HepG2 (cell line): ENCODE measurements at regions not wholly inside any gene's neighbourhood (a gene's known extent, or its start where the extent isn't known, plus 50 kb on each side); places are given as distances from the start of the nearest gene placed in this dataset.

Source experiments
- ATAC-seq: fragments of 200-7000 bp; cut with Tn5 transposase; 3 replicates; pipeline ENCODE4 v1.9.1; 2020; ENCODE audit warnings: mild to moderate bottlenecking, moderate library complexity
- BruUV-seq: library from RNA; stranded (reverse); fragments of 400-500 nt; replicated peaks from 2 replicates; lab custom pipeline; 2021; lab: Mats Ljungman, UMichigan
- CTCF ChIA-PET: fragments of 300-600 bp; formaldehyde crosslinking; extraction: SDS; loops from one replicate; lab custom pipeline; 2021; ENCODE audit warnings: low total read pairs, inconsistent platforms, low intra/inter-chr PET ratio; lab: Yijun Ruan, JAX
- POLR2A ChIA-PET: fragments of 350-600 bp; sonication (Branson Sonifier 250); formaldehyde crosslinking; loops from one replicate; lab custom pipeline; 2020; ENCODE audit warnings: antibody characterized with exemption, inconsistent platforms; lab: Yijun Ruan, JAX
- DNase-seq: peaks from one replicate; pipeline ENCODE4 v3.0.0-alpha.2; 2015; ENCODE audit warnings: low spot score
- FAIRE-seq: peaks from 3 replicates; lab custom pipeline; 2011; peaks lifted over from hg19 to GRCh38; lab: Jason Lieb, UNC
- H2AFZ ChIP-seq: one replicate; pipeline ENCODE4 v1.6.1; 2011; ENCODE audit warnings: low read length, inconsistent platforms
- H3K27ac ChIP-seq: fragments of 300-600 bp; 3 replicates; pipeline ENCODE4 v1.8.0; 2011; ENCODE audit warnings: mixed run types, mild to moderate bottlenecking, mixed read lengths, low read length, inconsistent platforms; ENCODE audit not compliant: insufficient read depth; ENCODE audit errors: extremely low read length
- H3K27me3 ChIP-seq, 2 experiments: fragments of 200-600 bp in 1 of 2; 2 replicates in 1 of 2; 3 replicates in 1 of 2; pipeline versions ENCODE4 v1.6.0 to v1.8.0; 2011; ENCODE audit warnings: low read length in 2 of 2, mild to moderate bottlenecking in 2 of 2, moderate library complexity in 2 of 2, inconsistent platforms in 1 of 2; ENCODE audit not compliant: insufficient read depth in 2 of 2, control insufficient read depth in 1 of 2
- H3K36me3 ChIP-seq, 2 experiments: fragments of 200-600 bp in 1 of 2; replicated peaks in 1 of 2; 2 replicates in 1 of 2; 3 replicates in 1 of 2; pipeline versions ENCODE4 v1.5.1 to v1.8.0; 2011; ENCODE audit warnings: low read length in 2 of 2, inconsistent platforms in 1 of 2; ENCODE audit not compliant: insufficient read depth in 2 of 2, control insufficient read depth in 1 of 2
- H3K4me1 ChIP-seq: 2 replicates; pipeline ENCODE4 v1.5.1; 2012; ENCODE audit warnings: low read length, inconsistent platforms; ENCODE audit not compliant: insufficient read depth
- H3K4me2 ChIP-seq: 2 replicates; pipeline ENCODE4 v1.6.0; 2011; ENCODE audit warnings: low read depth, low read length, inconsistent platforms
- H3K4me3 ChIP-seq, 3 experiments: fragments of 200-600 bp in 1 of 3; sonication (generic), shearing (Covaris generic) in 1 of 3; replicated peaks in 1 of 3; 2 replicates each; pipeline ENCODE4 v1.5.1; 2011 to 2016; ENCODE audit warnings: low read length in 3 of 3, inconsistent platforms in 2 of 3, low read depth in 2 of 3, mild to moderate bottlenecking in 2 of 3, control low read depth in 1 of 3, mixed read lengths in 1 of 3; ENCODE audit not compliant: insufficient read depth in 1 of 3
- H3K79me2 ChIP-seq: one replicate; pipeline ENCODE4 v1.6.1; 2011; ENCODE audit warnings: low read length, inconsistent platforms; ENCODE audit not compliant: insufficient read depth
- H3K9ac ChIP-seq: 2 replicates; pipeline ENCODE4 v1.6.0; 2011; ENCODE audit warnings: mild to moderate bottlenecking, low read depth, low read length, inconsistent platforms; ENCODE audit not compliant: insufficient read depth
- H3K9me3 ChIP-seq: 2 replicates; pipeline ENCODE4 v1.5.1; 2012; ENCODE audit warnings: mild to moderate bottlenecking, low read length
- H4K20me1 ChIP-seq: 2 replicates; pipeline ENCODE4 v1.6.0; 2011; ENCODE audit warnings: inconsistent platforms, mild to moderate bottlenecking, low read length, moderate library complexity; ENCODE audit not compliant: insufficient read depth
- CCAR2 ChIP-seq: fragments of 200-400 bp; formaldehyde crosslinking; optimal IDR thresholded peaks from 2 replicates; pipeline ENCODE3; 2018; ENCODE audit warnings: low read depth, mild to moderate bottlenecking, low read length, moderate library complexity
- HNRNPLL ChIP-seq: fragments of 200-400 bp; formaldehyde crosslinking; IDR thresholded peaks from 2 replicates; pipeline ENCODE4 v1.6.1; 2017; ENCODE audit warnings: mild to moderate bottlenecking, low read depth, low read length; ENCODE audit not compliant: poor library complexity, severe bottlenecking
- LCORL ChIP-seq, 2 experiments: fragments of 450-650 bp in 1 of 2; sonication (generic) in 1 of 2; formaldehyde crosslinking in 1 of 2; IDR thresholded peaks; 2 replicates each; pipeline versions ENCODE4 v1.5.0 to v1.6.1; 2017 to 2020; ENCODE audit warnings: antibody characterized with exemption in 1 of 2, missing genetic modification reagents in 1 of 2
- PHF21A ChIP-seq: sonication (generic); formaldehyde crosslinking; IDR thresholded peaks from 2 replicates; pipeline ENCODE4 v1.5.0; 2020; ENCODE audit warnings: mild to moderate bottlenecking, missing genetic modification reagents
- SALL2 ChIP-seq: sonication (generic); formaldehyde crosslinking; IDR thresholded peaks from 2 replicates; pipeline ENCODE4 v1.8.1; 2023; ENCODE audit warnings: mild to moderate bottlenecking, missing genetic modification reagents, inconsistent platforms
- SOX13 ChIP-seq, 3 experiments: fragments of 450-650 bp in 1 of 3; sonication (generic) in 1 of 3; formaldehyde crosslinking in 1 of 3; IDR thresholded peaks in 2 of 3; conservative IDR thresholded peaks in 1 of 3; 2 replicates each; pipeline versions ENCODE4 v1.5.0 to v1.6.1; 2016 to 2020; ENCODE audit warnings: antibody characterized with exemption in 1 of 3, mild to moderate bottlenecking in 1 of 3, missing compliant biosample characterization in 1 of 3, missing genetic modification reagents in 1 of 3, moderate library complexity in 1 of 3
- THAP11 ChIP-seq: IDR thresholded peaks from 2 replicates; pipeline ENCODE4 v1.6.1; 2016; ENCODE audit warnings: missing biosample characterization, missing genetic modification reagents
- ZFP36L2 ChIP-seq: sonication (generic); formaldehyde crosslinking; IDR thresholded peaks from 2 replicates; pipeline ENCODE4 v1.4.0; 2020; ENCODE audit warnings: missing genetic modification reagents
- ZNF101 ChIP-seq: sonication (generic); formaldehyde crosslinking; IDR thresholded peaks from 2 replicates; pipeline ENCODE4 v1.4.0; 2020; ENCODE audit warnings: mild to moderate bottlenecking, low read depth, missing genetic modification reagents, borderline replicate concordance
- ZNF451 ChIP-seq: sonication (generic); formaldehyde crosslinking; IDR thresholded peaks from 2 replicates; pipeline ENCODE4 v1.5.0; 2020; ENCODE audit warnings: mild to moderate bottlenecking, missing genetic modification reagents
- ZNF496 ChIP-seq: sonication (generic); formaldehyde crosslinking; IDR thresholded peaks from 2 replicates; pipeline ENCODE4 v1.8.1; 2023; ENCODE audit warnings: mild to moderate bottlenecking, moderate library complexity, missing genetic modification reagents; ENCODE audit not compliant: insufficient replicate concordance
- ZNF543 ChIP-seq: sonication (generic); formaldehyde crosslinking; IDR thresholded peaks from 2 replicates; pipeline ENCODE4 v1.4.0; 2020; ENCODE audit warnings: mild to moderate bottlenecking, missing genetic modification reagents
- ZNF546 ChIP-seq: sonication (generic); formaldehyde crosslinking; conservative IDR thresholded peaks from 2 replicates; pipeline ENCODE4 v1.8.1; 2023; ENCODE audit warnings: mild to moderate bottlenecking, missing genetic modification reagents
- ZNF761 ChIP-seq: sonication (generic); formaldehyde crosslinking; conservative IDR thresholded peaks from 2 replicates; pipeline ENCODE4 v1.4.0; 2020; ENCODE audit warnings: mild to moderate bottlenecking, missing genetic modification reagents
- ZNF782 ChIP-seq: sonication (generic); formaldehyde crosslinking; IDR thresholded peaks from 2 replicates; pipeline ENCODE4 v1.4.0; 2020; ENCODE audit warnings: missing genetic modification reagents, mild to moderate bottlenecking, borderline replicate concordance
- ZNF883 ChIP-seq: sonication (generic); formaldehyde crosslinking; IDR thresholded peaks from 2 replicates; pipeline ENCODE4 v1.5.1; 2020; ENCODE audit warnings: mild to moderate bottlenecking, missing genetic modification reagents; ENCODE audit errors: not compliant biosample characterization
- WGBS: methylation state at CpG from one replicate; pipeline ENCODE4 v1.1.6; 2017; ENCODE audit warnings: low lambda C conversion rate; 5-methylcytosine and 5-hydroxymethylcytosine counted together
- in situ Hi-C: cut with HindIII; loops from 2 replicates; pipeline ENCODE4 v1.10.0; 2017; ENCODE audit warnings: low pct_unique_long_range_greater_than_20kb; ENCODE audit not compliant: extremely low pct_ligation_motif_present
- intact Hi-C: fragments of 100-400 bp; cut with micrococcal nuclease; formaldehyde crosslinking; loops from one replicate; pipeline ENCODE4 v1.10.0; 2022; ENCODE audit not compliant: unreplicated experiment
- TF ChIP-seq, protein P1 (sequence below): sonication (generic); formaldehyde crosslinking; IDR thresholded peaks from 2 replicates; pipeline ENCODE4 v1.4.0; 2020; ENCODE audit warnings: missing genetic modification reagents
- TF ChIP-seq, protein P2 (sequence below): sonication (generic); formaldehyde crosslinking; IDR thresholded peaks from 2 replicates; pipeline ENCODE4 v1.8.1; 2023; ENCODE audit warnings: mild to moderate bottlenecking, missing genetic modification reagents

DNA sequence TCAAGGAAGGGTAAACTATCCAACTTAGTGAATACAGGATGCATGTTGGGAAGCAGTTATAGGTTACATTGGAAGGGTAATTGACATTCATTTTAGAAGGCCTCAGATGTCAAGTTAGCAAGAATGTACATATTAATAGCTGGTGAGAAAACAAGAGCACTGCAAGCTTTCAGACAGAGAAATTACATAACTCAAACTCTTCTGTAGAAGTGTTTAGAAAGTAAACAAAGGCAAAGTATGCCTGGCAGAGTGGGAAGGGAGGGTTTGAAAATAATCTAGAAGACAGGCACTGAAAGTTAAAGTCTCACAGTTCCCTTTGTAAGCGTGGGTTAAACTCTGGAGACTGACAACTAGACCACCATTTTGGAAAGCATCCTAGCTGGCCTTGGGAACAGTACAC lies 406.2 kb downstream of the ANKRD50 start:
- Histone ChIP-seq H3K4me2 (no peak overlapping the region), H4K20me1 (no peaks in the 10 kb centered on the region), H3K9me3 (no peaks in the 10 kb centered on the region), H3K4me1 (no peaks in the 10 kb centered on the region), H3K36me3 (no peaks in the 10 kb centered on the region), H3K27ac (no peak overlapping the region), H3K4me3 (no peak overlapping the region), H3K27me3 (no peaks in the 10 kb centered on the region), H3K79me2 (no peaks in the 10 kb centered on the region), H3K9ac (no peak overlapping the region)
- CTCF ChIA-PET, result no interaction called here
- BruUV-seq, result no TSS peak
- 19% methylated on average over 1 of the region's 1 CpG for WGBS
- FAIRE-seq, result no peak
- in situ Hi-C loops, result no loop called here
- TF ChIP-seq LCORL (IDR thresholded peaks at IDR 0.05) (no peak), LCORL (CRISPR knock-in tag; IDR thresholded peaks at IDR 0.05) (no peak), THAP11 (CRISPR knock-in tag) (no peak), ZFP36L2 (CRISPR knock-in tag) (no peak), HNRNPLL (no peak)
- TF ChIP-seq, protein P1, sequence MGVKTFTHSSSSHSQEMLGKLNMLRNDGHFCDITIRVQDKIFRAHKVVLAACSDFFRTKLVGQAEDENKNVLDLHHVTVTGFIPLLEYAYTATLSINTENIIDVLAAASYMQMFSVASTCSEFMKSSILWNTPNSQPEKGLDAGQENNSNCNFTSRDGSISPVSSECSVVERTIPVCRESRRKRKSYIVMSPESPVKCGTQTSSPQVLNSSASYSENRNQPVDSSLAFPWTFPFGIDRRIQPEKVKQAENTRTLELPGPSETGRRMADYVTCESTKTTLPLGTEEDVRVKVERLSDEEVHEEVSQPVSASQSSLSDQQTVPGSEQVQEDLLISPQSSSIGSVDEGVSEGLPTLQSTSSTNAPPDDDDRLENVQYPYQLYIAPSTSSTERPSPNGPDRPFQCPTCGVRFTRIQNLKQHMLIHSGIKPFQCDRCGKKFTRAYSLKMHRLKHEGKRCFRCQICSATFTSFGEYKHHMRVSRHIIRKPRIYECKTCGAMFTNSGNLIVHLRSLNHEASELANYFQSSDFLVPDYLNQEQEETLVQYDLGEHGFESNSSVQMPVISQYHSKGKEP, result no peak
- TF ChIP-seq, all 625 proteins: peak for 0
- intact Hi-C loops, result no loop called here
- POLR2A ChIA-PET, result no interaction called here
- no peak overlapping the region for H2AFZ ChIP-seq
- no peak for DNase-seq
- no peak for ATAC-seq

DNA sequence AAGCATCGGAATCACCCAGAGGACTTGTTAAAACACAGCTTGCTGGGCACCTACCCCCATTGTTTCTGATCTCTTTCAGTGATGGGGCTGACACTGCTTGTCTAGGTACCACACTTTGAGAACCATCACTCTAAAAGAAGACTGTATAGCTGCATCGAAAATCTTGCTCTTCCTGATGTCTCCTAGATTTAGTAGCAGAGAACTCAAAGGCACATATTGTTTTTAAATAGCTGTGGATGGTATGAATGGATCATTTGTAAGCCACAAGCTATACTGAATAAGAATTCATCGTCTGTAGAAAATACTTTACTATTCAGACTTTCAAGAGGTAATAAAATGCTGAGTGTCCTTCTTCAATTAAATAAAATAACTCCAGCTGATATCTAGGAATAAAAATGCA lies 405.4 kb downstream of the ANKRD50 start:
- Histone ChIP-seq H3K27ac (no peak overlapping the region), H3K4me1 (no peaks in the 10 kb centered on the region), H2AFZ (no peak overlapping the region), H3K79me2 (no peaks in the 10 kb centered on the region), H3K9ac (no peak overlapping the region), H4K20me1 (no peaks in the 10 kb centered on the region), H3K9me3 (no peaks in the 10 kb centered on the region), H3K4me2 (no peak overlapping the region), H3K4me3 (no peak overlapping the region), H3K36me3 (no peaks in the 10 kb centered on the region), H3K27me3 (no peaks in the 10 kb centered on the region)
- ChIA-PET POLR2A (no interaction called here), CTCF (no interaction called here)
- in situ Hi-C loops (no loop called here), intact Hi-C loops (no loop called here)
- no peak for FAIRE-seq
- no TSS peak for BruUV-seq
- 12% methylated on average over 3 of the region's 3 CpGs for WGBS
- DNase-seq, result no peak
- ATAC-seq, result no peak
- TF ChIP-seq ZNF543 (CRISPR knock-in tag) (no peak), SOX13 (IDR thresholded peaks at IDR 0.05) (no peak), SOX13 (CRISPR knock-in tag; conservative IDR thresholded peaks at IDR 0.05 in 1 of 2, IDR thresholded peaks at IDR 0.05 in 1 of 2) (no peak), ZNF761 (CRISPR knock-in tag) (no peak), ZNF883 (no peak), PHF21A (CRISPR knock-in tag) (no peak), ZNF451 (CRISPR knock-in tag) (no peak), ZNF101 (CRISPR knock-in tag) (no peak), SALL2 (CRISPR knock-in tag) (no peak), ZNF496 (CRISPR knock-in tag) (no peak), CCAR2 (no peak), ZNF546 (no peak), ZNF782 (CRISPR knock-in tag) (no peak)
- TF ChIP-seq, protein P2, sequence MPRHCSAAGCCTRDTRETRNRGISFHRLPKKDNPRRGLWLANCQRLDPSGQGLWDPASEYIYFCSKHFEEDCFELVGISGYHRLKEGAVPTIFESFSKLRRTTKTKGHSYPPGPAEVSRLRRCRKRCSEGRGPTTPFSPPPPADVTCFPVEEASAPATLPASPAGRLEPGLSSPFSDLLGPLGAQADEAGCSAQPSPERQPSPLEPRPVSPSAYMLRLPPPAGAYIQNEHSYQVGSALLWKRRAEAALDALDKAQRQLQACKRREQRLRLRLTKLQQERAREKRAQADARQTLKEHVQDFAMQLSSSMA (CRISPR knock-in tag), result no peak
